ENCODE measurements at regions not wholly inside any gene's neighbourhood (a gene's known extent, or its start where the extent isn't known, plus 50 kb on each side); places are given as distances from the start of the nearest gene placed in this dataset.

DNA sequence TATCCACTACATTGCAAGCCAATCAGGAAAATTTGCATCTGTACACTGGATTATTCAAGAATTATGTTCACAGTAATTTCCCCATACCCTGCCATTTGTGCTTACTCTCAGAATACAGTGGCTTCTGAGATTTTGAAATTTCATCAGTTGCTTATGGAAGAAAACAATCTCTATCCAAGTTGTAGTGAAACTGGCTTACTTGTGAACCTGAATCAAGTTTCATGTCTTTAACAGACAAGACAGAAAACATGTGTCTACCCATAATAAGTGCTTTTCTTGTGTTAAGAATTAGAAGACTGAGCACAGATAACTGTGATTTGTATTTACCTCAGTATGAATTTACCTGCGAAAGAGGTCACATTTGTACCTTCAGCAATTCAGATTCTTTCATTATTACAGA lies 672.7 kb upstream of the ADGRL2 start:
- DNase-seq = no peak

DNA sequence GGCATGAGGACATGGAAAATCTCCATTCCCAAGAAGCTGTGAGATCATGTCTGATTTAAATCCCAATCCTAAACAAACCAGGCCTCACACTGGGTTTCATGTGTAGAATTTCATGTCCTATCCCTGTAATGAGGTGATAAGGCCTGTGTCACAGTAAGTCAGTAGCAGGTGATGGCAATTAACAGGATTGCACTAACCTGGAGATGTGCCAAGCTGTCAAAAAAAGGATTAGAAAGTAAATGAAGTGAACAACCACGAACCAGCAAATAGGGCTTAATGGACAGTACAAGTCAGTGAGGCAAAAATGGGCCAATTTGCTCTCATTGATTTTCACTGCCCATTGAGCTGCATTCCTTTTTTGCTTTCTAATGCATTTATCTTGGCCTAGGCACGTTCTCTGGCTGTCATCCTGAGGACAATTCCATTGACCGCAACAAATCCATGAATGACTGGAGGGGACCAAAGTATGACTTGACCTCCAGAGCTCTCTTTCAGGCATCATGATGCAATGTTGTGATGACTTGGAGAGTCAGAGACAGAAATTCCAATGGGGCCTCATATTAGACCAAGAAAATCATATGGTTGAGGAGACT lies 673.6 kb upstream of the ADGRL2 start:
- no peak for DNase-seq

DNA sequence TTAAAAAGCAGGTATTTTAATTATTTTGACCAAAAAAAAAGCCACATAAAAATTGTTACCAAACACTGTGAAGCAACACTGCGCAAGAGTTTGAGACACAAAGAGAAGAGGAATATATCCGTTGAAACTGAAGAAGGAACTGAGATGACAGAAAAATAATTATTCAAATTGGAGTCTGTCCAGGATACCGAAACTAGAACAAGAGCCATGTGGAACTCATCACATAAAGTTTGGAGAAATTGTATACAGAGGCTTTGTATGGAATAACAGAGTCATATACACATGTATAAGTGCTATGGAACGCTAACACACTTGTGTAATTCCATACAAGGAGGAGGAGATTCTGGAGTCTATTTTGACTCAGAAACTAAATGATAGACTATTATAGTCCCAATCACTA lies 675.1 kb upstream of the ADGRL2 start:
- DNase-seq = no peak

DNA sequence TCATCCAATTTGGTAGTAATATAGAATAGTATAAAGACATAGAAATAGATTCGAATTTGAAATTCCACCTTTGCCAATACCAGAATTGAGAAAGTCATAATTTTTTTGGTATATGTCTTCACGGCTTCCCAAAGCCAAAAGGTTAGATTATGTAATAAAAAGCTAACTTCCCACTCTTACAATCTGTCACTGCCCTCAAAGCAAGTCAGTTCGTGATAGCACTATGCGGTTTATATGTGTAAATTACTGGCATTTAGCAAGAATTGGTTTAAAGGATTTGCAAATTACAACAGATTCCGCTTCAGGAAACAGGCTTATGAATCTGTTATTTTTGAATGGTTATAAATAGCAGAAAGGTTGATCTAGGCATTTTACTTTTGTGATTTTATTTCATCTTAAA lies 679.4 kb upstream of the ADGRL2 start:
- no peak for DNase-seq

DNA sequence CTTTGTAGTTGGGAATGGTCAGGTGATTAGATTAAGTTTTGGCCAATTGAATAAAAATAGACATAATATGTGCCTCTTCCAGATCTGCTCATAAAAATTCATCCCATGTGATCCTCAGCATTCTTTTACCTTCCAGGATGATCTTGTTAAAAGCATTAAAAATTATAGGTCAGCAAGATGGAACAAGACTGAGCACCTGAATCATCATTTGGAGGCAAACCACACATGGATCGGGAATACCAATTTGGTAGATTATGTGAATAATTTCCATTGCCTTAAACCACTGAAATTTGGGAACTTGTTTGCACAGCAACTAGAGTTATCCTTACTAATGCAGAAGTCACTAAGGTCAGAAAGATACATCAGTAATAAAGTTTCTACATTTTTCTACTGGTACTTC lies 681.4 kb upstream of the ADGRL2 start:
- DNase-seq = no peak

DNA sequence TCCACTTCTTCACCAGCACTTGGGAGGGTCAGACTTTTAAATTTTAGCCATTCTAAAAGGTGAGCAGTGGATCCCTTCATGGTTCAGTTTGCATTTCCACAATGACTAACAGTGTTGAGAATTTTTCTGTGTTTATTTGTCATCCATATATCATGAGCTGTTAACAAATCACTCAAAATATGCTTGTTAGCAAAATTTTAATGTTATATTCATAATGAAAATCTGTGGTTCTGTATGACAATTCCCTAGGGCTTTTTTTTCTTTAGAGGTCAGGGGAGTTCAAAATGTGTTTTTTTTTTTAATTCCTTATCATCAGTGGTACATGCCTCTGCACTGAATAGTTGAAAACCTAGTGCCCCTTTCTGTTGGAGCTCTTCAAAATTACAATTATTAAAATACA lies 682.2 kb upstream of the ADGRL2 start:
- DNase-seq = no peak

DNA sequence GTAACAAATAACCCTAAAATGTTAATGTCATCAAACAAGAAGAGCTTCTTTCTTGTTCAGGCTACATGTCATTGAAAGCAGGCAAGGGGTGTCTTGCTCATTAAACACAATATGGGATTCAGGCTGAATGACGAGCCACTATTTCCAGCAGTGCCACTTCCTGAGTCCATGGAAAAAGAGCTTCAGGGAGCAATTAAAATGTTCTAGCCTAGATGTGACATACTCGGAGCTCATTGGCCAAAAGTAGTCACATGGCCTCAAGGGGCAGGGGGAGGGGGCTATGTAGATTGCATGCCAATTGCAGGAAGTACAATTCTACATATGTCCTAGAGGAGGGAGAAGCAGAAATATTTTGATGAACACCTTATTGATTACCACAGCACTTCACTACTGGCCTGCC lies 685.3 kb upstream of the ADGRL2 start:
- DNase-seq = no peak

DNA sequence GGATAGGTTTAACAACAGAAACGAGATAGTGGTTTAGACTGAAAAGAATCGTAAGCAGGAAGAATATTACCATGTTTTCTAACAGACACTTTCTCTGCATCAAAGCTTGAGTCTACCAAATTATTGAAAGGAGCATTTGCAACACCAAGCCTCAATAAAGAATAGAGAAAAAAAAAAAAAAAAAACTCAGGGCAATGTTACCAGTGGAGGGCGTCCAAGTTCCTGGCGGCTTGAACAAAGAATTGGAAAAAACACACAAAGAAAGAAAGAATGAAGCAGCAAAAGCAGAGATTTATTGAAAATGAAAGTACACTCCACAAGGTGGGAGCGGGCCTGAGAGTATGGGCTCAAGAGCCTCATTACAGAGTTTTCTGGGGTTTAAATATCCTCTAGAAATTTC lies 686.5 kb upstream of the ADGRL2 start:
- DNase-seq = no peak

DNA sequence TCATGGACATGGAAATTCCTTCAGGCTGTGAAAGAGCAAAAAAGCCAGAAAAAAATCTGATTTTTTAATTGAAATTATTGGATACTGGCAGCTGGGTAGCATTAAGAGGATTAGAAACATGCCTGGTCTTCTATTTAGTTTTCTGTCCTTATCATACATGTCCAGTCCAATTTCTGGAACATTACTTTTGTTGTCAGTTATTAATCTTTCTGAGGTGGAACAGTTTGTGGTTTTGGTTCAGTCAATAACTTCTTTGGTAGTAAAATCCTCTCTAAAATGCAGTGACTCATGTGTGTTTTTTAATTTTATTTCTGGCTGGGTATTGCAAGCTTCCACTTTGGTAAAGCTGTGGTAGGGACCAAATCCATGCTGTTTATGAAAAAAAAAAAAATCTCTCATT lies 687.0 kb upstream of the ADGRL2 start:
- DNase-seq = no peak

DNA sequence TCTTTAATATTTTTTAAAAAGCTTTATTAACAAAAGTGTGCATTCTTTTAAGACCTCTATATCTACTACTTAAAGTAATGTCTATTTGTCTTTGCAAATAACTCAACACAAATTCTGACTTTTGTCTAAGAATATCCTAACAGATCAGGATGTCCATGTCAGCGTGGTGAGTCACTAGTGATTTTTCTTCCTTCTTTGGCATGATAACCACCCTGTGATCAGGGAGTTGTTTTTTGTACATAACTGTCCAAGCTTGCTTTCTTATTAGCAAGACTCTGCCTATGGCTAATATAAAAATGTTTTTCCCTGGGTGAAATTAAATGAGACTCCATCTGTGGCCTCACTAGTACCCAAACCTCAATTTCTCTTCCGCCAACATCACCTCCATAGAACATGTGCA lies 688.9 kb upstream of the ADGRL2 start:
- DNase-seq = no peak

DNA sequence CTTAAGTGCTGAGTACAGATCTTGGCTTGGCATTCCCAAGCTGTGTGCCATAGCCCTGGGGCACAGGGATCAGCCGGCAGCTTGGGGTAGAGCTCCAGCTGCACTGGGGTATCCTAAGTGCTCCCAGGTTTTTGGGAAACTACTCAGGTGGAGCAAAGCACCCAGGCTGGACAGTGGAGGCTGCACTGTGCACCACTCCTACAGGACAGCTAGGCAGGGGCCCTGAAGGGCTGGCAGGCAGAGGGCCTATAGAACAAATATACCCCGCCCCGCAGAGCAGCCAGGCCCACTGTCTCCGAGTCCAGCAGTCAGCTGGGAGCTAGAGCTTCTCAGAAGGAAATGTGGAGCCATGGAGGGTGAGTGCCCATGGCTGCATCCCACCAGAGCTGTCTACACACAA lies 691.7 kb upstream of the ADGRL2 start:
- DNase-seq = no peak

DNA sequence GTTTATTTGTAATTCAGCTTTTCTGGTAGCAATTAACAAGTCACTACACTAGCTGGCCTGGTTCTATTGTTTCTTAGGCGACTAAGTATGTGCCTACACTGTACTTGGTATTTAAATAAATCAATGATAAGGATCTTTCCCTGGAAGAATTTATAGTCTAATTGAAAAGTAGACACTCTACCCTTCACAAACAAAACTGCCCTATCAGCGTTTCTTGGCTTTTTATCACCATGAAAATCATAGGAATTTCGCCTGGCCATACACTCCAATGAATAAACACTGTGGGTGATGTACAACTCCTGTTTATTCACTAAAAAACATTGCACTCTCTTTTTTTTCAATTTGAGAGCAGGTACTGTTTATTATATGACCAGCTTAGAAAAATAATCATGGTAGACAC lies 702.9 kb upstream of the ADGRL2 start:
- no peak for DNase-seq

DNA sequence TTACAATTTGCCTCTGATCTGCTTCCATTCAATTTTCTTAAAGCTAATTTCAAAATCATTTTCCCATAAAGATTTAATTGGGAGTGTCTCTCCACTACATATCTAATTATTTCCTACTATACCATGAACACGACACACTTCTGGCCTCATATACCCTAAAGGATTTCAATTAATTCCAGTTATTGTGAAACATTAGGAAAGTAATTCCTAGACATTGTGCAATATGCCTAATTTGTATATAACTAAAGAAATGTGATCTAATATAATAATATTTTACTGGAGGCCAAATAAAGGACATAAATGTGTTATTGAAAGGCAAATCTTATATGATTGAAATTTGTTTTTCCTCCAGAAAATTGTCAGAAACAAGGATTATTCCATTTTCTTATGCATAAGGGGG lies 727.2 kb upstream of the ADGRL2 start:
- DNase-seq = no peak

DNA sequence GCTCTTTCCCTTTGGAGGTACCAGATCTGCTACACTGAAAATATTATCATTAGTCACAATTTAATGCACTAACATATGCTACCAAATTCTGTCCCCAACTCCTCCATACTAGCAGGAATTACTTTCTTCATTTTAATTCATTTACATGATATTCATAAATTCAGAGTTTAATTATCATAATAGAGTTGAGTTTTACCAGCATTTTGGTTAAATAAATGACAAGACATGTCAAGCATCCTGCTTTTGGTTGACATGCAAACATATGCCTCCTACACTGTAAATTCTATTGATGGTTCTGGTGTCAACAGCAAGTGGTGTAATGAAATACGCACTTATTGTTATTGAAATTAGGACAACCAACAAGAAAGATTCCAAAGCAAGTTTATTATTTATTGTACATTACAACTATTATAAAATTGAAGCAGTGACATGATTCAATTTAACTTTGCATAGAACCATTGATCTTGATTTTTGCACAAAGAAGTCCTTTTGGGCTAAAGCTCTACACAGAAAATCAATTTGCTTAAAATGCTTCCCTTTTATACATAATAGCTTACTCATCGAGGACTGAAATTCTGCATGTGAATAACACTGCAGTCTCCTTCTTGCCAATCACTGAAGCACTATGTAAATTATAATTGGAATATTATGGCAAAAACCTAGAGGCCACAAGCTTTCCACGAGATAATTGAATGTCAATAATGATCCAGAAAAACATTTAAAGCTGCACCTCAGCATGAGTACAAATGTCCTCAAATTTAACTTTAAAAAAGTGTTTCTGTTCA lies 728.6 kb upstream of the ADGRL2 start:
- DNase-seq = no peak

DNA sequence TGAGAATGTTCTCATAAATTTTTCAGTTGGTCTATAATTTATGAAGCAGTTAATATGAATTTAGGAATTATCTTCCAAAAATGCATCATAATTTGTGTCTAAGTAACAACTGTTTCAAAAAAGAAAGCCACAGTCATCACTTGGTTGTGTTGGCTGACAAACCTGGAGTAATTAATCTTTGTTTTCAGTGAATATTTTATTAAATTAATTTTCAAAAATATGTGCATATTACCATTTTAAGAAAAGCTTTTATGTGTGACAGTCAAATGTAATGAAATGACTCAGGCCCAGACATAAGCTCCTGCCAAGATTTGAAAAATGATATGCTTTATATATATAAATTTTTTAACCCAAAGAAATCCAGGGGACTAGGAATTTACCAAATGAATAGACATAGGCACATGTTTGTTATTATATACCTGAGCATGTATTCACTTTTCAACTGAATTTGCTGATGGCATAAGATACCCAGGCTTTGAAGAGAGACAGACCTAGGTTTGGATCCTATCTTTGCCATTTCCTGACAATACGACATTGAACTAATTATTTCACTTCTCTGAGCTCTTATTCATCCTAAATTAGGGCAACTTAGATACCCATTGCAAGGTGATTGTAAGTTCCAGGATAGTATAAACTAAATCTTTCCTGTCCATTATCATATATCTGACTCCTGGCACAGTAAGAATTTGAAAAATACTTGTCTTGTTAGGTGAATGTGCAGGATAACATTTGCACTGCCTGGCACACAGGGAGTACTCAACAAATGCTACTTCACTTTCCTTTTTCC lies 729.5 kb upstream of the ADGRL2 start:
- DNase-seq = no peak

DNA sequence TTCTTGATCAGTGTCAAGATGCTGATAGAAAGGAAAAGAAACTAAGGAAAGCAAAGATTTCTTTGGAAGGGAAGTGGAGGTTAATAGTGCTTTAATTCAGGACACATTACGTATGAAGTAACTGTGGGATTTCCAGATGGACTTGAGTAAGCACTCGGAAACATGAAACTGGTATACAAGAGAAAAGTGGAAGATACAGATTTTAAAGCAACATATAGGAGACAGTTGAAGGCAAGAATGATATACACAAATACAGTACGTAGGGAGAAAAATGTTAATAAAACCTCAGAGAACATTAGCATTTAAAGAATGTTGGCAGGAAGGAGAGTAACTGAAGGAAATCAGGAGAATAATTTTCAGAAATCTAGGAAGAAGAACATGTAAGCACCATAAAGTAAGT lies 730.9 kb upstream of the ADGRL2 start:
- DNase-seq = no peak

DNA sequence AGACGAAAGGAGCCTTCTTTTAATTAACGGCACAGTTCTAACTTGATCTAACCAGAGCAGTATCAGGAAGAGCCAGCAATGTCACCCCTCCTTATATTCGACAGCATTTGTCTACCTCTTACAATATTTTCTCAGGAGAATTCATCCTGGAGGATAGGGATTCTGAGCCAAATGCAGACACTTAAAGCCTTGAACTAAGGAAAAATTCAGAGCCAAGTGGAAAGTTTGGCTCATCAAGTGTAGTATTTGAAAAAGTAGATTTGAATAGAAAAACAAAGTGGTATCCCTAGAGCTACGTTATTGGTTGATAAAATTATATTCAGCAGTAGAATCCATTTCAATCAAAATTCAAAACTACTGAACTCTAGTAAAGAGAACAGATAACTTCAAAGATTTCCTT lies 732.0 kb upstream of the ADGRL2 start:
- DNase-seq = no peak

DNA sequence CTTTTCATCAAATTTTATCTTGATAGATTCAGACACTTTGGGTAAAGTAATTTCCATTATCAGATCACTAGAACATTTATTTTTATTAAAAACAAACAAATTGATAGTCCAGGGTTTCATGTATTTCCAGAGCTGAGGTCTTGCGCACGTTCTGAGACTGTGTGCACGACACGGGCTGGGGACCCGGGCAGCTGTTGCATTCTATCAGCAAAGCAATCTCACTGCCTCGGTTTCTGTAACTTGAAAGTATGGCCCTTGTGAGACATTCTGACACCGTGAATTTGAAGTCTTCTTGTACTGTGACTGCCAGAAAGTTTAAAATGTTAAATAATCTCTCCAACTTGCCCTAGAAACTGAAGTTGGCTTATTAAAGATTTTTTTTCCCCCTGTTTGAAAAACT lies 746.9 kb upstream of the ADGRL2 start:
- no peak for DNase-seq

DNA sequence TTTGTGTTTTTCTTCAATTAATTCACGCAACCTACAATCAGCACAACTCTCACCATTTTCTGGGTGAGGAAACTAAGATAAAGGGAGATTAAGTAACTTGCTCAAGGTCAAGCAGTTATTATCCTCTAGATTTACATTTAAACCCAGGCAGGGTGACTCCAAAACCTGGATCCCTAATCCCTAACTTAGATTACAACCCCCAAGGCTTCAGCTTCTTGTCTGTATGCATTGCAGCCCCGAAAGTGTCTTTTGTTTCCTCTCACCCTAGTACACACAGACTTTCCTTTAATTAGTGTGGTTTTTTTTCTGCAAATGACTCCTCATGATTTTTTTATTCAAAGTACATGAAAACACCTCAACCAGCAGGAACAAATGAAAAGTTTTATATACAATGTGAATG lies 748.6 kb upstream of the ADGRL2 start:
- no peak for DNase-seq

DNA sequence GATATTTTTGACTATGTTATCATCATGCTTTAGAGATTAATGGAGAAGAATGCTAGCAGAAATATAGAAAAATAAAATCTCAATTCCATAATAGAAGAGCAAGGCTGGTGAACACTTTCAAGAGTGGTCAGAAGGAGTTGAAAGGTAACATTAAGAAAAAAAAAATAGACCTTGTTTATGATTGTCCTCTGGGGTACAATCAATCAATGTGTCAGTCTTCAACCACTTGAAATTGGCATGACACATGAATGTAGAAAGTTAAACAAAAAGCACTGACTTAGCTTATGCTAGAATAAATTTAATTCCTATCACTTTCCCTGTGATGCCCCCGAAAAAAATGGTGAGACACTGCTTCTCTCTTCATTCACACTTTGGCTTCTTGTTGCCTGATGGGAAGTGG lies 750.3 kb upstream of the ADGRL2 start:
- DNase-seq = no peak

DNA sequence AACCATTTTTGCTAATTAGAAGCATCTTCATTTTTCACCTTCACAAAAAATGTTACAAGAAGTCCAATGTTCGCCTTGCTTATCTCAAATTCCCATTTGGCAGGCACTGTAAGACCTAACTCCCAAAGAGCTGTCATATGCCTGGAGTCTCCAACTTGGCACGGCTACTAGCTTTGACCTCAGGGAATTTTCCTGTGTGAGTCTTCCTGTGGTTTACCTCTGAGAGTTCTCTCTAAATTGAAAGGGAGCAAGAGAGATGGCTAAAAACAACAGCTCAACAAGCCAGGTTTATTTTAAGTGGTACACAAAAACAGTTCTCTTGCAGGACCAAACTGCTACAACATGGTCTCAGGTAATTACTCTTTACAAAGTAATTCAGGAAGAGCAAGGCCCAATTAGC lies 756.0 kb upstream of the ADGRL2 start:
- no peak for DNase-seq

DNA sequence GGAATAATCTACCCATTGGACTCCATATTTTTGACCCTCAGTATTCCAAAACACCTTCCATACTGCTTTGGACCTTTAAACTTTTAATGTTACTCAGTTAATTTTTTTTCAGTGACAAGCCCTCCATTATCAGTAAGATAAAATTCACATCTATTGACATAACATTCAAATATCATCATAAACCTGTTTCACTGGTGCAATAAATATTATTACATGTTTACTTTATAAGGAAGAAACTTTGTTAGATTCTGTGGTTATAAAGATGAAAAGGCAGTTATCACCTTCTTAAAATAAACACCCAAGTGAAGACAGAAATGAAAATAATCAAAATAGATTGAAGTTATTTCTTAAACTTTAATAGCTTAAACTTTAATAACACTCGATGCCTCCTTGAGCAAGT lies 758.5 kb upstream of the ADGRL2 start:
- no peak for DNase-seq

DNA sequence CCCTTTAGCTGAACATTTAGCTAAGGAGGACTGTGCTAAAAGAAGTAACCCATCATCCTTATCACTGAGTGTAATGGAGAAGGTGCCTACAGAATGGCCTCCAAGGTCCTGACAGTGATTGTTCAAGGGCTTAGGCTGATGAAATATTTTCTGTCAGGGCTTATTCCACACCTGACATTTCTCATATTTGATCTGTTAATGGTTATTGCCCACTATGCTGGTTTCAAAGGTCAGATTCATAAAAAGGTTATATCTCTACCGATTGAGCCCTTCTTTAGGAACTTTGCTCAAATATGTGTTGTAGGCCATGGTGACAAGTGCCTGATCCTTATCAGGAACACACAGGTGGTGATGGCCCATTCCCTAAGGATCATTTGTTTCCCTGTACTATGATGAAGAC lies 766.4 kb upstream of the ADGRL2 start:
- DNase-seq = no peak

DNA sequence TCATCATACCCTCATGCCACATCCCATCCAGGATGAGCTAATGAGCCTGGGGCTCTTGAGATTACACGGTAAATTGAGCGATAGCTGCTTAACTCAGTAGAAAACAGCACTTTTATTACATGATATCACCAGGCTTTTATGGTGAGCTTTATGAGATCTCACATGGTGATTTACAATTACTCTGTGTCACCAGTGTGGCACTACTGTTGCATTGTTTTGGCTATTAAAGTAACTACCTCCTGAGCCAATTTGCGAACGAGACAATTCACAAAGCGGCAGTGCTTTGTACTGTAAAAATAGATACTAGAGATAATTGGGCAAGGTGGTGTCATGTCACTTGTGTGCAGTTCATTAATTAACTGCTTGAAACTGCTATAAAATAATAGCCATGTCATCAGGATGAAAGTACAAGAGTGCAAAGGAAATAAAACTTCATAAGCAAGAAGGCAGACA lies 767.7 kb upstream of the ADGRL2 start:
- no peak for DNase-seq

Measured in activated T-cell treated with anti-CD3 and anti-CD28 coated beads, Interleukin-2, amount 50 U/mL, for 48 hours (primary cell).